ENCODE measurements at regions not wholly inside any gene's neighbourhood (a gene's known extent, or its start where the extent isn't known, plus 50 kb on each side); places are given as distances from the start of the nearest gene placed in this dataset.

DNA sequence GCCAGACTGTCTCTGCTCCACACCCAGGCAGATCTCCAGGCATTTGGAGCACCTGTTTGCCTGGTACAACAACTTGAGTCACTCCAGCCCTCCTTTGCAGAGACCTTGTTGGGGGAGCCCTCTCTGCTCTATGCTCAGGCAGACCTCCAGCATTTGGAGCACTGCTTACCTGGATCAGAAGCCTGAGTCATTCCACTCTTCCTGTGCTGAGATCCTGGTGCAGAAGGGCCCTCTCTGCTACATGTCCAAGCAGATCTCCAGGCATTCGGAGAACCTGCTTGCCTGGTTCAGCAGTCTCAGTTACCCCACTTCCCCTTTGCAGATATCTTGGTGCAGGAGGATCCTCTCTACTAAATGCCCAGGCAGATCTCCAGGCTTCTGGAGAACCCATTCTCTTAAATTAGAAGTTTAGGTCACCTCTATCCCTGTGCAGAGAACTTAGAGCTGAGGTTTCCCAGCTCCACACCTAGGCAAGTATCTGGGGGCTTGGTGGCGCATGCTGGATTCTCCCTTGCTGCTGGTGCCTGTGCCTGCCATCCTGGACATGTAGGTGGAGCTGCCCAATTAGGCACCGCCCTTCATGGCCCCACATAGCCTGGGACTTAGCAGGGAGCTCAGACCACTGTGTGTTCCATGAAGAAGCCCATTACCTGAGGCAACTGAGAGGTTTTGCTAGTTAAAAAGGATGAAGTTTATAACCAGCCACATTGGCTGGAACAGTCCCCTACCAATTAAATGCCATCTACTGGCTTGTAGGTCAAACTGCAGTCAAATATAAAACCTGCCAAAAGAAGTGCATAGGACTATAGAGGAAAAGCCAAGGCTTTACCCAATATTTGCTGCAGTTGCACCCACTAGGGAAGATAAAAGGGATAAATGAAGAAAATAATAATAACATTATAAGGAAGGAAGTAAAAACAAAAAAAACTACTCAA lies 97.6 kb upstream of the SLITRK6 start:
- DNase-seq, result no peak

GRCh38 chr13:85887406-85887805 lies 88.2 kb upstream of the SLITRK6 start:
- DNase-seq, result no peak

- peak in 1 of 3 experiments; percentile 41 for DNase-seq
These were observed 79.8 kb upstream of the SLITRK6 start for GRCh38 chr13:85879014-85879413.

- peak in 1 of 3 experiments; percentile 54 for DNase-seq
These were observed 65.8 kb upstream of the SLITRK6 start for GRCh38 chr13:85864963-85865530.

DNA sequence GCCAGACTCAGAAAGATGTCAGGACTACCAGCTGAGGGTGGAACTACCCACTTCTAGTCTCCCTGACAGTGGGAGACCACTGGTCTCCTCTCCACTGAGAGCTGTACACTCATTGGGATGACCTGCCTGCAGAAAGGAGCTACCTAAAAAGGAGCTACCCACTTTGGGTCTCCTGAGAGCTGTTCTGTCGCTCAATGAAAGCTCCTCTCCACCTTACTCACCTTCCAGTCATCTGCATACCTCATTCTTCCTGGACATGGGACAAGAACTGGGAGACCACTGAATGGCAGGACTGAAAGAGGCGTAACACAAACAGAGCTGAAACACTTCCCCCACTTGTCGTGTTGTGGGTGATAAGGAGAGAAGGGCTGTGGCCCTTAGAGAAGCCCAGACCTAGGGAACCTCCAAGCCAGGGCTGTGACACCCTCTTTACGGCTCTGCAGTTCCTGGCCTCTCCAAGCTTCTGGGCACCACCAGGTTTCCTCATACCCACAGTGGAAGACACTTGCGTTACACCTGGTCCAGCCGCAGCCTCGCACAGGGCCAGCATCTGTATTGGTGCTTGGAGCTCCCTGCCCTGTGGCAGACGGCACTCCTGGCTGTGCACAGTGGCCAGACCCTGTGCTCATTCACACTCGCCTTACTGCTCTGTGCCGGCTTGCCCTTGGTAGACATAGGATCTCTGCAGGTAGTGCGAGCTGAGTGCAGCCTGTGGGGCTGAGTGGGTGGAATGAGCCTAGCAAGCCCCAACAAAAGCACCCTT lies 54.9 kb upstream of the SLITRK6 start:
- no peak for DNase-seq

DNA sequence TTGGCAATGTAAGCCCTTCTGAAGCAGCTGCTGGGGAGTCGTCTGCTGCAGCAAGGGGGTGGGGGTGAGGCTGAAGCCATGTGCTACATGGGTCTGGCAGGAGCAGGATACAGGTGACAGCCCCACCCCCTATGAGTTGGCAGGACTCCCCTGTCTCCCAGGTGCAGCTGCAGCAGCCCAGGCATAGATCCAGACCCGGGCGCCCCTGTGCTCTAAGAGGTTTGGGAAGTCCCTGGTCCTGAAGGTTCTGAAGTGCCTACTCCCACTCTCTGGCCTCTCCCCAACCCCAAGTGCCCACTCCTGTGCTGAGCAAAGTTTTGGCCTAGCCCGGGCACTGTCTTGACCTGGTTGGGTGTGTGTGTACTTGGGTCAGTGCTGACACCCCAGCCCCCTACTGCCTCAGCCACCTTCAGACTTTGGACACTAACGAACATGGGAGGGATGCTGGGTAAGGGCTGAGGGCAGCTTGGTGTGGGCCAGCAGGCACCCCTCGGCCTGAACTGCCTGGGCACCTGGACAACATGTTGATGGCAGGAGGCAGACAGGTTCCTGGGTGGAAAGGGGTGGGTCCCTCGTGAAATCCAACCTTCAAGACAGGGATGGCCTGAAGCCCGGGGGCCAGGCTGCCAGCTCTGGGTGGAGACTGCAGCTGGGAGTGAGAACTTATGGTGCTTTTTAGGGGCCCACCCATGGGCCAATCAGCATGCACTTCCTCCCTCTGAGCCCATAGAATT lies 54.1 kb upstream of the SLITRK6 start:
- DNase-seq, result no peak
